Vagina (tissue), 2 donors: ENCODE measurements at regions not wholly inside any gene's neighbourhood (a gene's known extent, or its start where the extent isn't known, plus 50 kb on each side); places are given as distances from the start of the nearest gene placed in this dataset.
"Not testable (repeated sequence)": the region's sequence is repeated elsewhere in the genome, so short reads cannot be mapped to it uniquely, and the experiment has no call there.

Source experiments
- DNase-seq, 2 donors: peaks; one replicate each; pipeline ENCODE4 v3.0.0-alpha.2; 2017; ENCODE audit errors: extremely low spot score in 2 of 2
- H3K27ac ChIP-seq: fragments of 200-600 bp; sonication (generic); one replicate; pipeline ENCODE4 v1.5.1; 2019
- H3K27me3 ChIP-seq: fragments of 200-600 bp; sonication (generic); one replicate; pipeline ENCODE4 v1.5.1; 2019
- H3K36me3 ChIP-seq, 2 donors: fragments of 200-600 bp; sonication (generic); one replicate each; pipeline ENCODE4 v1.5.1; 2017 to 2019
- H3K4me1 ChIP-seq: fragments of 200-600 bp; sonication (generic); one replicate; pipeline ENCODE4 v1.5.1; 2019
- H3K4me3 ChIP-seq, 2 donors: fragments of 200-600 bp; sonication (generic); 1 replicate in 1 of 2; 2 replicates in 1 of 2; pipeline ENCODE4 v1.5.1; 2016 to 2019
- H3K9me3 ChIP-seq: fragments of 200-600 bp; sonication (generic); one replicate; pipeline ENCODE4 v1.5.1; 2019
- CTCF ChIP-seq, 3 experiments: fragments of 450-650 bp in 2 of 3; fragments of 200-600 bp in 1 of 3; sonication (generic) in 1 of 3; IDR thresholded peaks; one replicate each; pipeline ENCODE4 v1.5.1; 2017 to 2019; ENCODE audit warnings: antibody characterized with exemption in 3 of 3, mild to moderate bottlenecking in 2 of 3, moderate library complexity in 2 of 3
- POLR2A ChIP-seq, 2 donors: fragments of 450-650 bp; IDR thresholded peaks; one replicate each; pipeline ENCODE4 v1.6.1; 2017; ENCODE audit warnings: antibody characterized with exemption in 2 of 2, mild to moderate bottlenecking in 2 of 2, moderate library complexity in 2 of 2
- POLR2AphosphoS5 ChIP-seq, 2 donors: sonication (generic); formaldehyde crosslinking; IDR thresholded peaks; one replicate each; pipeline ENCODE4 v1.9.0; 2017; ENCODE audit warnings: antibody characterized with exemption in 2 of 2, mild to moderate bottlenecking in 2 of 2, low read depth in 1 of 2; ENCODE audit not compliant: insufficient read depth in 1 of 2
- intact Hi-C: fragments of 100-400 bp; cut with DNase I; formaldehyde crosslinking; loops from one replicate; pipeline ENCODE4 v1.15.1; 2023

- Histone ChIP-seq H3K27ac (no peak overlapping the region), H3K4me1 (peaks cover 11% of the 10 kb centered on the region), H3K9me3 (no peaks in the 10 kb centered on the region), H3K27me3 (no peaks in the 10 kb centered on the region), H3K36me3 (no peaks in the 10 kb centered on the region), H3K4me3 (no peak overlapping the region)
- TF ChIP-seq CTCF (IDR thresholded peaks at IDR 0.05), result no peak
- no peak for TF ChIP-seq POLR2A (IDR thresholded peaks at IDR 0.05)
- TF ChIP-seq POLR2AphosphoS5 (IDR thresholded peaks at IDR 0.05; ENCODE audit: insufficient read depth in 1 of 2, low read depth in 1 of 2), result no peak
- intact Hi-C loops, result no loop called here
- DNase-seq, result no peak
These were observed 842.6 kb upstream of the ACO1 start for GRCh38 chr9:31541721-31542281.

GRCh38 chr9:31542384-31543055 lies 841.9 kb upstream of the ACO1 start:
- peaks cover 11% of the 10 kb centered on the region for H3K4me1 ChIP-seq

GRCh38 chr9:31554941-31555340 lies 829.5 kb upstream of the ACO1 start:
- H3K4me1 ChIP-seq, result no peaks in the 10 kb centered on the region
- intact Hi-C loops, result no loop called here
- TF ChIP-seq POLR2AphosphoS5 (IDR thresholded peaks at IDR 0.05; ENCODE audit: insufficient read depth in 1 of 2, low read depth in 1 of 2) (no peak), CTCF (IDR thresholded peaks at IDR 0.05) (no peak), POLR2A (IDR thresholded peaks at IDR 0.05) (no peak)

More at GRCh38 chr9:31542384-31543055, 841.9 kb upstream of the ACO1 start:
- intact Hi-C loops, result no loop called here
- H3K27ac ChIP-seq, result no peak overlapping the region
- no peaks in the 10 kb centered on the region for H3K27me3 ChIP-seq
- no peak overlapping the region for H3K4me3 ChIP-seq
- TF ChIP-seq CTCF (IDR thresholded peaks at IDR 0.05), result no peak
- TF ChIP-seq POLR2AphosphoS5 (IDR thresholded peaks at IDR 0.05; ENCODE audit: insufficient read depth in 1 of 2, low read depth in 1 of 2), result no peak
- TF ChIP-seq POLR2A (IDR thresholded peaks at IDR 0.05), result no peak
- no peak for DNase-seq
- H3K9me3 ChIP-seq, result no peaks in the 10 kb centered on the region
- H3K36me3 ChIP-seq, result no peaks in the 10 kb centered on the region

GRCh38 chr9:31556667-31557463 lies 827.6 kb upstream of the ACO1 start:
- intact Hi-C loops, result no loop called here
- H3K4me1 ChIP-seq, result no peaks in the 10 kb centered on the region
- H3K4me3 ChIP-seq, result no peak overlapping the region
- DNase-seq, result no peak
- no peak overlapping the region for H3K27ac ChIP-seq
- no peaks in the 10 kb centered on the region for H3K36me3 ChIP-seq
- TF ChIP-seq POLR2AphosphoS5 (IDR thresholded peaks at IDR 0.05; ENCODE audit: insufficient read depth in 1 of 2, low read depth in 1 of 2) (no peak), CTCF (IDR thresholded peaks at IDR 0.05) (no peak), POLR2A (IDR thresholded peaks at IDR 0.05) (no peak)
- no peaks in the 10 kb centered on the region for H3K9me3 ChIP-seq
- H3K27me3 ChIP-seq, result no peaks in the 10 kb centered on the region

More at GRCh38 chr9:31554941-31555340, 829.5 kb upstream of the ACO1 start:
- H3K9me3 ChIP-seq, result no peaks in the 10 kb centered on the region
- no peaks in the 10 kb centered on the region for H3K36me3 ChIP-seq
- DNase-seq, result no peak
- no peak overlapping the region for H3K4me3 ChIP-seq
- no peak overlapping the region for H3K27ac ChIP-seq
- H3K27me3 ChIP-seq, result no peaks in the 10 kb centered on the region

- H3K27ac ChIP-seq, H3K4me1 ChIP-seq, DNase-seq, intact Hi-C loops, H3K36me3 ChIP-seq, H3K4me3 ChIP-seq, H3K9me3 ChIP-seq, H3K27me3 ChIP-seq: not testable (repeated sequence)
These were observed 812.3 kb upstream of the ACO1 start for GRCh38 chr9:31572190-31572589.
